SK-N-MC (cell line): ENCODE measurements at regions not wholly inside any gene's neighbourhood (a gene's known extent, or its start where the extent isn't known, plus 50 kb on each side); places are given as distances from the start of the nearest gene placed in this dataset.

Experiments used
- EZH2 ChIP-seq: fragments of 200-600 bp; sonication (generic); IDR thresholded peaks from one replicate; pipeline ENCODE4 v1.6.1; 2017; ENCODE audit warnings: antibody characterized with exemption
- FOXP2 ChIP-seq: optimal IDR thresholded peaks from 2 replicates; pipeline ENCODE3; 2011; ENCODE audit warnings: mild to moderate bottlenecking, moderate library complexity; ENCODE audit not compliant: insufficient read depth; ENCODE audit errors: extremely low read length, control extremely low read depth
- POLR2AphosphoS5 ChIP-seq: IDR thresholded peaks from 2 replicates; pipeline ENCODE4 v1.6.1; 2012; ENCODE audit warnings: mild to moderate bottlenecking, low read depth, low read length, borderline replicate concordance

- TF ChIP-seq EZH2 (no peak), POLR2AphosphoS5 (no peak), FOXP2 (no peak)
Measured at GRCh38 chr16:73326770-73327470, 279.0 kb upstream of the ZFHX3 start.
